HEK293T (cell line): ENCODE measurements at regions not wholly inside any gene's neighbourhood (a gene's known extent, or its start where the extent isn't known, plus 50 kb on each side); places are given as distances from the start of the nearest gene placed in this dataset.

Source experiments
- HDGF ChIP-seq: fragments of 450-650 bp; IDR thresholded peaks from 2 replicates; pipeline ENCODE4 v1.6.1; 2017; ENCODE audit warnings: antibody characterized with exemption, borderline replicate concordance
- SUZ12 ChIP-seq: fragments of 450-650 bp; IDR thresholded peaks from 2 replicates; pipeline ENCODE4 v1.6.1; 2016; ENCODE audit warnings: mild to moderate bottlenecking
- TARDBP ChIP-seq: fragments of 450-650 bp; IDR thresholded peaks from 2 replicates; pipeline ENCODE4 v1.6.1; 2016

DNA sequence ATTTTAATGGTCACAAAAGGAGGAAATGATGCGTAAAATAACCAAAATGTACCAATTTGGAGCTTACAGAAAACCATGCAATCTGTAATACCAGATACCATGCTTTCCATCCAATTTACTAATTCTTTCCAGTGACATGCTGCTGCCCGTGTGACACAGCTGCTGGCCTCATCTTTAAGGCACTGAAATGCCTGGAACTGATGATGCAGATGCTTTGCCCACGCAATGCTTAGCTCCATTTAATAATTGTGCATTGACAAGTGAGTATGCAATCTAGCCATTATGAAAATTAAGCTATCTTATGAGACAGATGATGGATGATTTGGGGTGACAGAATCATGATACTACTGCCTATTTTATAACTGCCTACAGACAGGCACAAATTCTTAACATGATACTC lies 169.2 kb upstream of the CTNND2 start:
- TF ChIP-seq HDGF (no peak), SUZ12 (no peak), TARDBP (no peak)
